ENCODE measurements at regions not wholly inside any gene's neighbourhood (a gene's known extent, or its start where the extent isn't known, plus 50 kb on each side); places are given as distances from the start of the nearest gene placed in this dataset.

DNA sequence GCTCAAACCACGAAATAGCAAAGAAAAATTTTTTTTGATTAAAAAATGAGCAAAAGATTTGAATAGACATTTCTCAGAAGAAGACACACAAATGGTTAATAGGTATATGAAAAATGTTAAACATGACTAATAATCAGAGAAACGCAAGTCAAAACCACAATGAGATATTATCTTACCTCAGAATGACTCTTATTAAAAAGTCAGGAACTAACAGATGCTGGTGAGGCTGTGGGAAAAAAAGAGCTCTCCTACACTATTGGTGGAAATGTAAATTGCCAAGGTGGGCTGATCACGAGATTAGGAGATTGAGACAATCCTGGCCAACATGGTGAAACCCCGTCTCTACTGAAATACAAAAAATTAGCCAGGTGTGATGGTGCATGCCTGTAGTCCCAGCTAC lies 315.5 kb upstream of the FLRT2 start:
- H3K27ac ChIP-seq: no peak overlapping the region
- intact Hi-C loops (cut with DNase I): no loop called here
- no peaks in the 10 kb centered on the region for H3K4me1 ChIP-seq (replicated peaks)
- WGBS: 72% methylated on average over 4 of the region's 4 CpGs
- no peak overlapping the region for H3K4me3 ChIP-seq
- H3K9me3 ChIP-seq: no peaks in the 10 kb centered on the region
- no peaks in the 10 kb centered on the region for H3K36me3 ChIP-seq
- DNase-seq (ENCODE audit: low spot score): no peak
- no peak for TF ChIP-seq POLR2AphosphoS5 (IDR thresholded peaks at IDR 0.05)
- TF ChIP-seq, protein P1, sequence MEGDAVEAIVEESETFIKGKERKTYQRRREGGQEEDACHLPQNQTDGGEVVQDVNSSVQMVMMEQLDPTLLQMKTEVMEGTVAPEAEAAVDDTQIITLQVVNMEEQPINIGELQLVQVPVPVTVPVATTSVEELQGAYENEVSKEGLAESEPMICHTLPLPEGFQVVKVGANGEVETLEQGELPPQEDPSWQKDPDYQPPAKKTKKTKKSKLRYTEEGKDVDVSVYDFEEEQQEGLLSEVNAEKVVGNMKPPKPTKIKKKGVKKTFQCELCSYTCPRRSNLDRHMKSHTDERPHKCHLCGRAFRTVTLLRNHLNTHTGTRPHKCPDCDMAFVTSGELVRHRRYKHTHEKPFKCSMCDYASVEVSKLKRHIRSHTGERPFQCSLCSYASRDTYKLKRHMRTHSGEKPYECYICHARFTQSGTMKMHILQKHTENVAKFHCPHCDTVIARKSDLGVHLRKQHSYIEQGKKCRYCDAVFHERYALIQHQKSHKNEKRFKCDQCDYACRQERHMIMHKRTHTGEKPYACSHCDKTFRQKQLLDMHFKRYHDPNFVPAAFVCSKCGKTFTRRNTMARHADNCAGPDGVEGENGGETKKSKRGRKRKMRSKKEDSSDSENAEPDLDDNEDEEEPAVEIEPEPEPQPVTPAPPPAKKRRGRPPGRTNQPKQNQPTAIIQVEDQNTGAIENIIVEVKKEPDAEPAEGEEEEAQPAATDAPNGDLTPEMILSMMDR (IDR thresholded peaks at IDR 0.05): no peak
- TF ChIP-seq POLR2A (IDR thresholded peaks at IDR 0.05): no peak
- H3K27me3 ChIP-seq (replicated peaks; ENCODE audit: insufficient read depth): no peaks in the 10 kb centered on the region

DNA sequence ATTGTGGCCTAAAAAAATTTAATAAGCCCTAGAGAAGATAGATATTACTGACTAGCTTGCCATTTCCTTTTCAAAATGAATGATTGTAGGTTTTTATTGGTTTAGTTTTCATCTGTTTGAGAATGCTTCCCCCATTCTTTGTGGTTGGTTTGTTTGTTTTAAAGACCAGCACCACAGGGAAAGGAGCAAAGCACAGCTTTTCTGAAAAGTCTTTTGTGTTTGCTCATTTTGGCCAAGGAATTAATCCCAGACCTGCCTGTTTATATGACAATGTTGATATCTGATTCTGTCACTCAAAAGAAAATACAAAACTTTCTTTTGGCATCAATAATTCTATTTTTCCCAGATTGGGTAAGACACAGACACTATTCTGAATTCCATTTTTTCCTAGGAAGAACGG lies 312.5 kb upstream of the FLRT2 start:
- DNase-seq (ENCODE audit: low spot score): no peak
- TF ChIP-seq POLR2A (IDR thresholded peaks at IDR 0.05) (no peak), POLR2AphosphoS5 (IDR thresholded peaks at IDR 0.05) (no peak)
- TF ChIP-seq, protein P1 (IDR thresholded peaks at IDR 0.05): no peak
- intact Hi-C loops (cut with DNase I): no loop called here
- Histone ChIP-seq H3K4me1 (replicated peaks) (no peaks in the 10 kb centered on the region), H3K4me3 (no peak overlapping the region), H3K36me3 (no peaks in the 10 kb centered on the region), H3K9me3 (no peaks in the 10 kb centered on the region), H3K27ac (no peak overlapping the region), H3K27me3 (replicated peaks; ENCODE audit: insufficient read depth) (no peaks in the 10 kb centered on the region)
- WGBS: 69% methylated on average over 1 of the region's 1 CpG

- no peak for TF ChIP-seq POLR2AphosphoS5 (IDR thresholded peaks at IDR 0.05)
- TF ChIP-seq, protein P1 (IDR thresholded peaks at IDR 0.05): no peak
- no peak for TF ChIP-seq POLR2A (IDR thresholded peaks at IDR 0.05)
- H3K9me3 ChIP-seq: no peaks in the 10 kb centered on the region
- no peak overlapping the region for H3K4me3 ChIP-seq
- intact Hi-C loops (cut with DNase I): no loop called here
- H3K36me3 ChIP-seq: no peaks in the 10 kb centered on the region
- no peaks in the 10 kb centered on the region for H3K4me1 ChIP-seq (replicated peaks)
- no peaks in the 10 kb centered on the region for H3K27me3 ChIP-seq (replicated peaks; ENCODE audit: insufficient read depth)
- DNase-seq (ENCODE audit: low spot score): no peak
- H3K27ac ChIP-seq: no peak overlapping the region
Measured at GRCh38 chr14:85218982-85219381, 311.0 kb upstream of the FLRT2 start.

DNA sequence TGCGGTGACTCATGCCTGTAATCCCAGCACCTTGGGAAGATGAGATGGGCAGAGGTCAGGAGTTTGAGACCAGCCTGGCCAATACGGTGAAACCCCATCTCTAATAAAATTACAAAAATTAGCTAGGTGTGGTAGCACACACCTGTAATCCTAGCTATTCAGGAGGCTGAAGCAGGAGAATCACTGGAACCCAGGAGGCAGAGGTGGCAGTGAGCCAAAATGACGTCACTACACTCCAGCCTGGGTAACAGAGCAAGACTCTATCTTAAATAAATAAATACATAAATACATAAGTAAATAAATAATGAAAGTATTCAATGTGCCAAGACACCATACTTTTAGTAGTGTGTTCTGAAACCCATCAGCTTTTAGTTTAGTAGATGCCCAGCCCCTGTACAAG lies 308.1 kb upstream of the FLRT2 start:
- Histone ChIP-seq H3K4me3 (no peak overlapping the region), H3K36me3 (no peaks in the 10 kb centered on the region), H3K9me3 (no peaks in the 10 kb centered on the region), H3K4me1 (replicated peaks) (no peaks in the 10 kb centered on the region), H3K27me3 (replicated peaks; ENCODE audit: insufficient read depth) (no peaks in the 10 kb centered on the region), H3K27ac (no peak overlapping the region)
- WGBS: 72% methylated on average over 3 of the region's 3 CpGs
- no peak for DNase-seq (ENCODE audit: low spot score)
- TF ChIP-seq POLR2AphosphoS5 (IDR thresholded peaks at IDR 0.05): no peak
- TF ChIP-seq, protein P1 (IDR thresholded peaks at IDR 0.05): no peak
- no peak for TF ChIP-seq POLR2A (IDR thresholded peaks at IDR 0.05)
- intact Hi-C loops (cut with DNase I): no loop called here

GRCh38 chr14:85222341-85222740 lies 307.6 kb upstream of the FLRT2 start:
- no peak for TF ChIP-seq POLR2A (IDR thresholded peaks at IDR 0.05)
- TF ChIP-seq, protein P1 (IDR thresholded peaks at IDR 0.05): no peak
- TF ChIP-seq POLR2AphosphoS5 (IDR thresholded peaks at IDR 0.05): no peak
- intact Hi-C loops (cut with DNase I): no loop called here
- no peaks in the 10 kb centered on the region for H3K36me3 ChIP-seq

More at GRCh38 chr14:85222341-85222740, 307.6 kb upstream of the FLRT2 start:
- Histone ChIP-seq H3K27me3 (replicated peaks; ENCODE audit: insufficient read depth) (no peaks in the 10 kb centered on the region), H3K27ac (no peak overlapping the region), H3K4me3 (no peak overlapping the region), H3K9me3 (no peaks in the 10 kb centered on the region), H3K4me1 (replicated peaks) (no peaks in the 10 kb centered on the region)
- WGBS: 100% methylated on average over 1 of the region's 1 CpG
- DNase-seq (ENCODE audit: low spot score): no peak

Data from prostate gland (tissue), 2 donors.